IMR-90 (cell line): ENCODE measurements at regions not wholly inside any gene's neighbourhood (a gene's known extent, or its start where the extent isn't known, plus 50 kb on each side); places are given as distances from the start of the nearest gene placed in this dataset.

Source experiments
- ATAC-seq: fragments of 200-7000 bp; cut with Tn5 transposase; 2 replicates; pipeline ENCODE4 v1.9.1; 2020; ENCODE audit warnings: low read depth, mild to moderate bottlenecking, moderate library complexity
- BruUV-seq: library from RNA; stranded (reverse); fragments of 400-500 nt; replicated peaks from 2 replicates; lab custom pipeline; 2021; lab: Mats Ljungman, UMichigan
- CTCF ChIA-PET: fragments of 300-600 bp; formaldehyde crosslinking; extraction: SDS; loops from one replicate; lab custom pipeline; 2021; ENCODE audit warnings: antibody characterized with exemption; lab: Yijun Ruan, JAX
- POLR2A ChIA-PET: fragments of 300-600 bp; sonication (Branson Sonifier 250); formaldehyde crosslinking; loops from one replicate; lab custom pipeline; 2022; ENCODE audit warnings: antibody characterized with exemption; ENCODE audit not compliant: unreplicated experiment; lab: Charles Lee
- DNase-seq: peaks from one replicate; pipeline ENCODE4 v3.0.0; 2013
- H2AFZ ChIP-seq: replicated peaks from 2 replicates; pipeline ENCODE3; 2013; ENCODE audit warnings: low read length, mild to moderate bottlenecking; ENCODE audit not compliant: poor library complexity
- H2AK5ac ChIP-seq: 2 replicates; pipeline ENCODE4 v1.6.1; 2013; ENCODE audit warnings: low read depth, low read length, inconsistent platforms
- H2AK9ac ChIP-seq: replicated peaks from 2 replicates; pipeline ENCODE3; 2013; ENCODE audit warnings: mild to moderate bottlenecking, low read depth, low read length, moderate library complexity; ENCODE audit not compliant: poor library complexity
- H2BK120ac ChIP-seq: 2 replicates; pipeline ENCODE4 v1.6.1; 2013; ENCODE audit warnings: low read depth, low read length, inconsistent platforms
- H2BK15ac ChIP-seq: 3 replicates; pipeline ENCODE4 v1.6.1; 2013; ENCODE audit warnings: low read depth, low read length, inconsistent platforms
- H2BK20ac ChIP-seq: 2 replicates; pipeline ENCODE4 v1.6.1; 2013; ENCODE audit warnings: low read depth, mild to moderate bottlenecking, inconsistent platforms, low read length, moderate library complexity
- H2BK5ac ChIP-seq: 2 replicates; pipeline ENCODE4 v1.6.1; 2013; ENCODE audit warnings: mild to moderate bottlenecking, low read depth, low read length, inconsistent platforms; ENCODE audit not compliant: poor library complexity, severe bottlenecking
- H3K14ac ChIP-seq: replicated peaks from 2 replicates; pipeline ENCODE4 v1.6.1; 2013; ENCODE audit warnings: low read depth, low read length, inconsistent platforms
- H3K18ac ChIP-seq: 2 replicates; pipeline ENCODE4 v1.6.1; 2013; ENCODE audit warnings: low read depth, low read length, control low read depth
- H3K23ac ChIP-seq: 2 replicates; pipeline ENCODE4 v1.6.1; 2013; ENCODE audit warnings: low read depth, low read length, inconsistent platforms
- H3K27ac ChIP-seq: 2 replicates; pipeline ENCODE4 v1.5.1; 2013; ENCODE audit warnings: mild to moderate bottlenecking, control low read depth, low read length; ENCODE audit not compliant: insufficient read depth
- H3K27me3 ChIP-seq: 2 replicates; pipeline ENCODE4 v1.6.1; 2013; ENCODE audit warnings: low read length; ENCODE audit not compliant: control insufficient read depth, insufficient read depth
- H3K36me3 ChIP-seq: 2 replicates; pipeline ENCODE4 v1.6.1; 2013; ENCODE audit warnings: low read length, mixed read lengths; ENCODE audit not compliant: control insufficient read depth, insufficient read depth
- H3K4ac ChIP-seq: 2 replicates; pipeline ENCODE4 v1.6.1; 2013; ENCODE audit warnings: low read depth, low read length, inconsistent platforms
- H3K4me1 ChIP-seq: 2 replicates; pipeline ENCODE4 v1.6.1; 2013; ENCODE audit warnings: low read length, mixed read lengths; ENCODE audit not compliant: control insufficient read depth, insufficient read depth
- H3K4me2 ChIP-seq: 2 replicates; pipeline ENCODE4 v1.6.1; 2013; ENCODE audit warnings: low read depth, mild to moderate bottlenecking, control low read depth, low read length, moderate library complexity
- H3K4me3 ChIP-seq: 2 replicates; pipeline ENCODE4 v1.5.1; 2013; ENCODE audit warnings: low read depth, mild to moderate bottlenecking, control low read depth, low read length, moderate library complexity; ENCODE audit not compliant: insufficient read depth
- H3K56ac ChIP-seq: 2 replicates; pipeline ENCODE4 v1.6.1; 2013; ENCODE audit warnings: low read length, inconsistent platforms; ENCODE audit not compliant: insufficient read depth; ENCODE audit errors: extremely low read depth
- H3K79me1 ChIP-seq, 2 experiments: 2 replicates each; pipeline ENCODE4 v1.6.1; 2013; ENCODE audit warnings: low read length in 2 of 2, inconsistent platforms in 1 of 2, low read depth in 1 of 2
- H3K9ac ChIP-seq: 2 replicates; pipeline ENCODE4 v1.6.1; 2013; ENCODE audit warnings: low read depth, low read length, control low read depth
- H3K9me1 ChIP-seq: 2 replicates; pipeline ENCODE4 v1.6.1; 2013; ENCODE audit warnings: low read length, inconsistent platforms; ENCODE audit not compliant: insufficient read depth
- H3K9me3 ChIP-seq: 2 replicates; pipeline ENCODE4 v1.6.1; 2013; ENCODE audit warnings: low read length; ENCODE audit not compliant: control insufficient read depth, insufficient read depth
- H4K20me1 ChIP-seq: 2 replicates; pipeline ENCODE4 v1.6.1; 2013; ENCODE audit warnings: low read length, inconsistent platforms; ENCODE audit not compliant: insufficient read depth
- H4K5ac ChIP-seq: 2 replicates; pipeline ENCODE4 v1.6.1; 2013; ENCODE audit warnings: mild to moderate bottlenecking, low read depth, low read length, control low read depth
- H4K8ac ChIP-seq, 2 experiments: 2 replicates each; pipeline ENCODE4 v1.6.1; 2013; ENCODE audit warnings: low read depth in 2 of 2, low read length in 2 of 2, control low read depth in 1 of 2, inconsistent platforms in 1 of 2
- H4K91ac ChIP-seq: 2 replicates; pipeline ENCODE4 v1.6.1; 2013; ENCODE audit warnings: low read depth, low read length, inconsistent platforms; ENCODE audit not compliant: insufficient read depth
- BHLHE40 ChIP-seq: fragments of 150-350 bp; IDR thresholded peaks from 2 replicates; pipeline ENCODE4 v1.6.1; 2016; ENCODE audit warnings: mild to moderate bottlenecking, low read depth, low read length
- CEBPB ChIP-seq: IDR thresholded peaks from 2 replicates; pipeline ENCODE4 v1.6.1; 2012; ENCODE audit warnings: low read depth, low read length, improper control_type of control experiment
- CHD1 ChIP-seq: IDR thresholded peaks from 2 replicates; pipeline ENCODE4 v1.6.1; 2012; ENCODE audit warnings: low read depth, low read length, improper control_type of control experiment
- FOS ChIP-seq: fragments of 150-350 bp; IDR thresholded peaks from 2 replicates; pipeline ENCODE4 v1.6.1; 2016; ENCODE audit warnings: low read depth, low read length
- MAFK ChIP-seq: IDR thresholded peaks from 2 replicates; pipeline ENCODE4 v1.6.1; 2012; ENCODE audit warnings: low read depth, low read length, improper control_type of control experiment
- MAZ ChIP-seq: IDR thresholded peaks from 2 replicates; pipeline ENCODE4 v1.6.1; 2012; ENCODE audit warnings: low read depth, mild to moderate bottlenecking, low read length, improper control_type of control experiment, moderate library complexity, borderline replicate concordance
- MXI1 ChIP-seq: IDR thresholded peaks from 2 replicates; pipeline ENCODE4 v1.6.1; 2012; ENCODE audit warnings: low read depth, mild to moderate bottlenecking, low read length, moderate library complexity, borderline replicate concordance
- NFE2L2 ChIP-seq: fragments of 150-350 bp; IDR thresholded peaks from 2 replicates; pipeline ENCODE4 v1.6.1; 2016; ENCODE audit warnings: low read depth, mild to moderate bottlenecking, low read length
- POLR2A ChIP-seq: IDR thresholded peaks from 2 replicates; pipeline ENCODE4 v1.6.1; 2012; ENCODE audit warnings: mild to moderate bottlenecking, low read depth, low read length
- RAD21 ChIP-seq: IDR thresholded peaks from 2 replicates; pipeline ENCODE4 v1.6.1; 2012; ENCODE audit warnings: low read length, improper control_type of control experiment
- RCOR1 ChIP-seq: IDR thresholded peaks from 2 replicates; pipeline ENCODE4 v1.6.1; 2012; ENCODE audit warnings: mild to moderate bottlenecking, low read length, improper control_type of control experiment; ENCODE audit not compliant: insufficient replicate concordance
- RFX5 ChIP-seq: IDR thresholded peaks from 2 replicates; pipeline ENCODE4 v1.8.0; 2012; ENCODE audit warnings: low read depth, mild to moderate bottlenecking, low read length, moderate library complexity
- SMC3 ChIP-seq: fragments of 150-350 bp; IDR thresholded peaks from 2 replicates; pipeline ENCODE4 v1.6.1; 2016; ENCODE audit warnings: low read depth, mild to moderate bottlenecking, antibody characterized with exemption, low read length, moderate library complexity
- WGBS, 2 experiments: methylation state at CpG; one replicate each; pipeline versions ENCODE4 v1.1.5 to v1.1.7; 2013; ENCODE audit warnings: missing lambda C conversion rate in 2 of 2; ENCODE audit not compliant: insufficient read length in 1 of 2; ENCODE audit errors: extremely low coverage in 2 of 2; 5-methylcytosine and 5-hydroxymethylcytosine counted together
- dilution Hi-C: fragments of 300-500 bp; cut with HindIII; formaldehyde crosslinking; loops from one replicate; pipeline ENCODE4 v1.14.3; 2018; ENCODE audit warnings: low sequenced_read_pairs; ENCODE audit not compliant: unreplicated experiment
- in situ Hi-C: fragments of 300-500 bp; cut with MboI; formaldehyde crosslinking; loops from 3 replicates; pipeline ENCODE4 v1.14.3; 2019; ENCODE audit warnings: low sequenced_read_pairs, inconsistent platforms, mixed read lengths
- intact Hi-C: fragments of 100-400 bp; cut with micrococcal nuclease; formaldehyde crosslinking; loops from 2 replicates; pipeline ENCODE4 v1.10.0; 2022
- TF ChIP-seq, protein P1 (sequence below): fragments of 150-350 bp; IDR thresholded peaks from 2 replicates; pipeline ENCODE4 v1.6.1; 2016; ENCODE audit warnings: low read depth, mild to moderate bottlenecking, low read length, moderate library complexity, borderline replicate concordance
- TF ChIP-seq, protein P2 (sequence below): conservative IDR thresholded peaks from 2 replicates; pipeline ENCODE4 v1.5.1; 2012; ENCODE audit warnings: mild to moderate bottlenecking, low read depth, low read length, improper control_type of control experiment
- TF ChIP-seq, protein P3 (sequence below): fragments of 150-350 bp; IDR thresholded peaks from 2 replicates; pipeline ENCODE4 v1.6.1; 2017; ENCODE audit warnings: mild to moderate bottlenecking, antibody characterized with exemption, low read length, low read depth

DNA sequence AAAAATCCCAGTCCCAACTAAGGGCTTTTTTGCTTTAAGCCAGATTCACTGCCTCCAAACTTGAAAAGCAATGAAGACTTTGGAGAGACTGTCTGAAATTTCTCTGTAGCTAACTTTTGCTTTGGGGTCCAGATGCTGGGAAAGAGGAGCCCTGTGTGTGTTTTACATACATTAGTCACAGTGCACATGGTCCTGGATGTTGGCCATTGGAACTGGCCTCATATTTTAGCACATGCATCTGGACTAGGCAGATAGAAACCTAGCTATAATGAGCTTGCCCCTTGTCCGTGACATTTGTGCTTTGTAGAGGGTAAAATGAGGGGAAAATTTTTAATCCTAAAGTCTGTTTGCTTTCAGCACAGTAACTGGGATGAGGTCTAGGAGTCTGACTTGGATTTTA, 421.7 kb downstream of the CDK5RAP2 start:
- Histone ChIP-seq H2BK5ac (no peak overlapping the region), H3K36me3 (no peaks in the 10 kb centered on the region), H3K9ac (no peak overlapping the region), H3K4me1 (no peaks in the 10 kb centered on the region), H4K20me1 (no peaks in the 10 kb centered on the region), H2AK5ac (no peak overlapping the region), H2BK15ac (no peak overlapping the region), H3K18ac (no peak overlapping the region), H3K9me3 (no peaks in the 10 kb centered on the region), H3K4me3 (no peak overlapping the region), H4K5ac (no peak overlapping the region), H3K4ac (no peak overlapping the region), H3K23ac (no peak overlapping the region), H3K14ac (no peak overlapping the region), H3K27me3 (no peaks in the 10 kb centered on the region), H3K56ac (no peak overlapping the region), H3K9me1 (no peaks in the 10 kb centered on the region), H4K8ac (no peak overlapping the region), H4K91ac (no peak overlapping the region), H3K27ac (no peak overlapping the region), H2BK120ac (no peak overlapping the region), H2AFZ (no peak overlapping the region), H3K4me2 (no peak overlapping the region), H2AK9ac (no peak overlapping the region), H3K79me1 (no peaks in the 10 kb centered on the region), H2BK20ac (no peak overlapping the region)
- BruUV-seq, result no TSS peak
- WGBS, 2 experiments, result no CpG with 5 or more reads among the region's 1 CpG
- DNase-seq (no peak), ATAC-seq (no peak)
- in situ Hi-C loops (no loop called here), dilution Hi-C loops (no loop called here), intact Hi-C loops (no loop called here)
- ChIA-PET CTCF (no interaction called here), POLR2A (no interaction called here)
- no peak for TF ChIP-seq MXI1
- no peak for TF ChIP-seq RCOR1
- no peak for TF ChIP-seq RAD21
- no peak for TF ChIP-seq NFE2L2
- TF ChIP-seq, protein P1, sequence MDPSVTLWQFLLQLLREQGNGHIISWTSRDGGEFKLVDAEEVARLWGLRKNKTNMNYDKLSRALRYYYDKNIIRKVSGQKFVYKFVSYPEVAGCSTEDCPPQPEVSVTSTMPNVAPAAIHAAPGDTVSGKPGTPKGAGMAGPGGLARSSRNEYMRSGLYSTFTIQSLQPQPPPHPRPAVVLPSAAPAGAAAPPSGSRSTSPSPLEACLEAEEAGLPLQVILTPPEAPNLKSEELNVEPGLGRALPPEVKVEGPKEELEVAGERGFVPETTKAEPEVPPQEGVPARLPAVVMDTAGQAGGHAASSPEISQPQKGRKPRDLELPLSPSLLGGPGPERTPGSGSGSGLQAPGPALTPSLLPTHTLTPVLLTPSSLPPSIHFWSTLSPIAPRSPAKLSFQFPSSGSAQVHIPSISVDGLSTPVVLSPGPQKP, result no peak
- no peak for TF ChIP-seq RFX5
- TF ChIP-seq, protein P2, sequence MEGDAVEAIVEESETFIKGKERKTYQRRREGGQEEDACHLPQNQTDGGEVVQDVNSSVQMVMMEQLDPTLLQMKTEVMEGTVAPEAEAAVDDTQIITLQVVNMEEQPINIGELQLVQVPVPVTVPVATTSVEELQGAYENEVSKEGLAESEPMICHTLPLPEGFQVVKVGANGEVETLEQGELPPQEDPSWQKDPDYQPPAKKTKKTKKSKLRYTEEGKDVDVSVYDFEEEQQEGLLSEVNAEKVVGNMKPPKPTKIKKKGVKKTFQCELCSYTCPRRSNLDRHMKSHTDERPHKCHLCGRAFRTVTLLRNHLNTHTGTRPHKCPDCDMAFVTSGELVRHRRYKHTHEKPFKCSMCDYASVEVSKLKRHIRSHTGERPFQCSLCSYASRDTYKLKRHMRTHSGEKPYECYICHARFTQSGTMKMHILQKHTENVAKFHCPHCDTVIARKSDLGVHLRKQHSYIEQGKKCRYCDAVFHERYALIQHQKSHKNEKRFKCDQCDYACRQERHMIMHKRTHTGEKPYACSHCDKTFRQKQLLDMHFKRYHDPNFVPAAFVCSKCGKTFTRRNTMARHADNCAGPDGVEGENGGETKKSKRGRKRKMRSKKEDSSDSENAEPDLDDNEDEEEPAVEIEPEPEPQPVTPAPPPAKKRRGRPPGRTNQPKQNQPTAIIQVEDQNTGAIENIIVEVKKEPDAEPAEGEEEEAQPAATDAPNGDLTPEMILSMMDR, result no peak
- no peak for TF ChIP-seq CHD1
- TF ChIP-seq MAZ, result no peak
- TF ChIP-seq BHLHE40, result no peak
- TF ChIP-seq SMC3, result no peak
- no peak for TF ChIP-seq POLR2A
- TF ChIP-seq FOS, result no peak
- no peak for TF ChIP-seq CEBPB
- TF ChIP-seq, protein P3, sequence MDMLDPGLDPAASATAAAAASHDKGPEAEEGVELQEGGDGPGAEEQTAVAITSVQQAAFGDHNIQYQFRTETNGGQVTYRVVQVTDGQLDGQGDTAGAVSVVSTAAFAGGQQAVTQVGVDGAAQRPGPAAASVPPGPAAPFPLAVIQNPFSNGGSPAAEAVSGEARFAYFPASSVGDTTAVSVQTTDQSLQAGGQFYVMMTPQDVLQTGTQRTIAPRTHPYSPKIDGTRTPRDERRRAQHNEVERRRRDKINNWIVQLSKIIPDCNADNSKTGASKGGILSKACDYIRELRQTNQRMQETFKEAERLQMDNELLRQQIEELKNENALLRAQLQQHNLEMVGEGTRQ, result no peak
- TF ChIP-seq MAFK, result no peak
